ENCODE measurements at regions not wholly inside any gene's neighbourhood (a gene's known extent, or its start where the extent isn't known, plus 50 kb on each side); places are given as distances from the start of the nearest gene placed in this dataset.
"Not testable (repeated sequence)": the region's sequence is repeated elsewhere in the genome, so short reads cannot be mapped to it uniquely, and the experiment has no call there.

- in situ Hi-C loops (cut with MboI; ENCODE audit: low sequenced_read_pairs): not testable (repeated sequence)
These were observed 107.6 kb upstream of the TERB2 start for GRCh38 chr15:44848859-44849258.

GRCh38 chr15:44849701-44850403 is 106.6 kb upstream of the TERB2 start:
- in situ Hi-C loops (cut with MboI; ENCODE audit: low sequenced_read_pairs): loop anchor here (25.0 kb wide), 1 partner anchor 187 kb away; no protein-coding TSS in a partner anchor

DNA sequence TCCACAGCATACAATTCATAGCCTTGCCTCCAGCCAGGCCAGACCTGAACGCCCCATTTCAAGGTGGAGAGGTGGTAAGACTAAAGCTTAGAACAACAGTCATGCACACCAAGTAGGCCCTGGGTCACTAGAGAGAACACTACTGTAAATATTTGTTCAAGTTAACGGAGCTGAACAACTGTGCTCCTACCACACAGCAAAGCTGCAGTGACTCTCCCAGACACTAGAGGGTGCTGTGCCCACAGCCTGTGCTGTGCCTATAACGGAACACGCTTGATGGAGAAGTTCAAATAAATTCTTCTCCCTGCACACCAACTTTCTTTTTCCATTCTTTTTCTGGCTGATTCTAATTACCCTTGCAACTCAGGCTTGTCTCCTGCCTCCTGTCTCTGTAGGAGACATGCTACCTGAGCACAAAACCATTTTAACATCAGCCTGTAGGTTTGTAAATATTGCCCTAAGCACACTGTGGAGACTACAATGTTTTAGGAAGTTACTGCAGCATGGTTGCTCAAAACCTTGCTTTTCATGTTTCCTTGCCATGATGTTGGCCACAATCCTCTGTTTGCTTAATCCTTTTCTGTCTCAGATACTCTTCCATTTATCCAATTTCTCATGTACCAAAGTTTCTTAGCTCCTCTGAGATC is 103.1 kb upstream of the TERB2 start:
- in situ Hi-C loops (cut with MboI; ENCODE audit: low sequenced_read_pairs): loop anchor here (25.0 kb wide), 1 partner anchor 184 kb away; no protein-coding TSS in a partner anchor

- in situ Hi-C loops (cut with MboI; ENCODE audit: low sequenced_read_pairs): loop anchor here (25.0 kb wide), 1 partner anchor 183 kb away; no protein-coding TSS in a partner anchor
These were observed 101.8 kb upstream of the TERB2 start for GRCh38 chr15:44854696-44855095.

GRCh38 chr15:44856284-44856683 is 100.2 kb upstream of the TERB2 start:
- in situ Hi-C loops (cut with MboI; ENCODE audit: low sequenced_read_pairs): loop anchor here (25.0 kb wide), 1 partner anchor 181 kb away; no protein-coding TSS in a partner anchor

DNA sequence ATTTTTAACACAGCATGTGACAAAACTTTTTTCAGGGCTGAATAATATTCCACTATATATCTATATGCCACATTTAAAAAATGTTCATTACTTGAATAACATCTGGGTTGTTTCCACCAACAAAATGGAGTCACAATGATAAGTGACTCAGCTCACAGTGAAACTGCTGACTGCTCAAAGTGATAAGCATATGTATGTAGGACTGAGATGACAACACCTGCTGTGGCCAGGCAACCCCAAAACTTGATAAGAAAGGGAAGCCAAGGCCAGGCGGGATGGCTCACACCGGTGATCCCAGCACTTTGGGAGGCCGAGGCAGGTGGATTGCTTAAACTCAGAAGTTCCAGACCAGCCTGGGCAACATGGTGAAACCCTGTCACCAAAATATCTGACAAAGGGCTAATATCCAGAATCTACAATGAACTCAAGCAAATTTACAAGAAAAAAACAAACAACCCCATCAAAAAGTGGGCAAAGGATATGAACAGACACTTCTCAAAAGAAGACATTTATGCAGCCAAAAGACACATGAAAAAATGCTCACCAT is 99.2 kb upstream of the TERB2 start:
- in situ Hi-C loops (cut with MboI; ENCODE audit: low sequenced_read_pairs): loop anchor here (25.0 kb wide), 1 partner anchor 180 kb away; no protein-coding TSS in a partner anchor

DNA sequence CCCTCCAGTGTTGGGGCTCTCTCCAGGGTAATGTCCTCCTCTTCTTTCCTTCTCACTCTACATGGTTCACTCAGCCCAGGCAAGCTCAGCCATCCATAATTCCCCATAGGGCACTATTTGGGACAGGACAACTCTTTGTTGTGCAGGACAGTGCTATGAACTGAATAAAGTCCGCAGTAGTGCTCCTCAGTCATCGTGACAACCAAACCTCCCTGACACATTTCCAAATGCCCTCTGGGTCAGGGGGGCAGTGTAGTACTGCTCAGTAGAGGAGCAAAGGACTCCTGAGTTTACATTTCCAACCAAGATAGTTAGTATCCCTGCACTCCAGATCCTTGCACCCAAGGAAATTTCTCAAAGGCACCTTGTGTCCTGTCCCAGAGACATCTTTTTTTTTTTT is 97.4 kb upstream of the TERB2 start:
- in situ Hi-C loops (cut with MboI; ENCODE audit: low sequenced_read_pairs): loop anchor here (25.0 kb wide), 1 partner anchor 178 kb away; no protein-coding TSS in a partner anchor

GRCh38 chr15:44860168-44860567 is 96.3 kb upstream of the TERB2 start:
- in situ Hi-C loops (cut with MboI; ENCODE audit: low sequenced_read_pairs): loop anchor here (25.0 kb wide), 1 partner anchor 177 kb away; no protein-coding TSS in a partner anchor

DNA sequence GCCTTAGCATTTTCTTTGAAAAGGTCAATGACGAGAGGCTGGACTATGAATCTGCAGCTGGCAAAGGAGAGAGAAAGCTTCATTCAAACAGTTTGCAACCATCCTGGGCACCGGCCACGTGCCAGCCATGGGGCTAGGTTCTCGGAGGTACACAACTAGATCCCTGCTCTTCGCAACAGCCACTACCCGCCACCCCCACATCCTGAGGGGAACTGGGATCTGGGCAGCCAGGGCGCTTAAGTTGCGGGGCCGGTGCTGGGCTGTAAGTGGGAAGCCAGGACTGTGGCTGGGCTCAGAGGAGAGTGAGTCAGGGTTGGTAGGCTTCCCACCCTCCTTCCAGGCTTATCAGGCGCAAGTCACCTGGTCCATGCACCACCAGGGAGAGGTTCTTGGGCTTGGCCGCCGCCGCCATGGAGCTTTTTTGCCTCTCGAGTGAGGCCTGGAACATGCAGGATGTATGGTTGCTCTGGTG is 95.0 kb upstream of the TERB2 start:
- in situ Hi-C loops (cut with MboI; ENCODE audit: low sequenced_read_pairs): loop anchor here (25.0 kb wide), 1 partner anchor 176 kb away; no protein-coding TSS in a partner anchor

DNA sequence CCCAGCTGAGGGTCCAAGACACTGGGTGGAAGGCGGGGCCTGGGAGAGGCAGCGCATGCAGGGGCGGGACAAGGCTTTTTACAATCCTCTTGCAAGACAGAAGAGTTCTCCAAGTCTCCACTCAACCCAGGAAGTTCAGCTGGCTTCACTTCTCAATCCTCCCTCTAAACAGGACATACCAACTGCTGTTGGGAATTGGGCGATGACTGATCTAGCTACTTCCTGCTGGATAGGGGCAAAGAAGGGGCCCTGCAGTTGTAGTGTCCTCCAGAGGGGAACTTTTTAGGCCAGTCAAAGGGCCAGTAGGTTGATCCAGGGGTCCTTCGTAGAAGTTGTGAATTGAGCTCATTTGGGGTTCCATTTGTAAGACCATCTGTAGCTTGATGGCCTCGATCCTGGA is 94.6 kb upstream of the TERB2 start:
- in situ Hi-C loops (cut with MboI; ENCODE audit: low sequenced_read_pairs): loop anchor here (25.0 kb wide), 1 partner anchor 175 kb away; no protein-coding TSS in a partner anchor

- in situ Hi-C loops (cut with MboI; ENCODE audit: low sequenced_read_pairs): loop anchor here (25.0 kb wide), 1 partner anchor 174 kb away; no protein-coding TSS in a partner anchor
These were observed 93.6 kb upstream of the TERB2 start for GRCh38 chr15:44862866-44863265.

DNA sequence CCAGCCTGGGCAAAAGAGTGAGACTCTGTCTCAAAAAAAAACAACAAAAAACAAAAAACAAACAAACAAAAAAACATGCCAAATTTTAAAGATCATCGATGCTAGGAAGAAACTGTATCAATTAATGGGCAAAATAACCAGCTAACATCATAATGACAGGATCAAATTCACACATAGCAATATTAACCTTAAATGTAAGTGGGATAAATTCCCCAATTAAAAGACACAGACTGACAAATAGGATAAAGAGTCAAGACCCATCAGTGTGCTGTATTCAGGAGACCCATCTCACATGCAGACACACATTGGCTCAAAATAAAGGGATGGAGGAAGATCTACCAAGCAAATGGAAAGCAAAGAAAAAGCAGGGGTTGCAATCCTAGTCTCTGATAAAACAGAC is 88.4 kb upstream of the TERB2 start:
- in situ Hi-C loops (cut with MboI; ENCODE audit: low sequenced_read_pairs): loop anchor here (25.0 kb wide), 1 partner anchor 169 kb away; no protein-coding TSS in a partner anchor

DNA sequence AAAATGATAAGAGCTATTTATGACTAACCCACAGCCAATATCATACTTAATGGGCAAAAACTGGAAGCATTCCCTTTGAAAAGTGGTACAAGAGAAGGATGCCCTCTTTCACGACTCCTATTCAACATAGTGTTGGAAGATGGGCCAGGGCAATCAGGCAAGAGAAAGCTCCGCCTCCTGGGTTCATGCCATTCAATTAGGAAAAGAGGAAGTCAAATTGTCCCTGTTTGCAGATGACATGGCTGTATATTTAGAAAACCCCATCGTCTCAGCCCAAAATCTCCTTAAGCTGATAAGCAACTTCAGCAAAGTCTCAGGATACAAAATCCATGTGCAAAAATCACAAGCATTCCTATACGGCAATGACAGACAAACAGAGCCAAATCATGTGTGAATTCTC is 86.4 kb upstream of the TERB2 start:
- in situ Hi-C loops (cut with MboI; ENCODE audit: low sequenced_read_pairs): loop anchor here (25.0 kb wide), 1 partner anchor 167 kb away; no protein-coding TSS in a partner anchor

DNA sequence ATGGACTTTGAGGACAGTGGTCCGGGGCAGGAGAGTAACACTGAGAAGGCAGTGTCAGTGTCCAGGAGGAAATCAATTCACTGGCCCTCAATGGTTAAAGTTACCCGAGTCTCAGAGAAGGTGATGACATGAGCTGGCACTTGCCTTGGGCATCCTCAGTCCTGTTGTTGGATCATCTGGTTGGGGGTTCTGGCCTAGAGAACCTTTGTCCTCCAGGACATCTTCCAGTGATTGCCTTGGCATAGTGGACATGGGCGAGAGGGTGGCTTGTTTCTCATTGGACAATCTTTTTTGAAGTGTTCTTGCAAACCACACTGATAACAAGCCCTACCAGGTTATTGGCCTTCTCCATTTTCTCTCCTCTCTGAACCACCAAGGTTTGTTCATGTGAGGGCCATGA is 83.4 kb upstream of the TERB2 start:
- in situ Hi-C loops (cut with MboI; ENCODE audit: low sequenced_read_pairs): loop anchor here (25.0 kb wide), 1 partner anchor 164 kb away; no protein-coding TSS in a partner anchor

DNA sequence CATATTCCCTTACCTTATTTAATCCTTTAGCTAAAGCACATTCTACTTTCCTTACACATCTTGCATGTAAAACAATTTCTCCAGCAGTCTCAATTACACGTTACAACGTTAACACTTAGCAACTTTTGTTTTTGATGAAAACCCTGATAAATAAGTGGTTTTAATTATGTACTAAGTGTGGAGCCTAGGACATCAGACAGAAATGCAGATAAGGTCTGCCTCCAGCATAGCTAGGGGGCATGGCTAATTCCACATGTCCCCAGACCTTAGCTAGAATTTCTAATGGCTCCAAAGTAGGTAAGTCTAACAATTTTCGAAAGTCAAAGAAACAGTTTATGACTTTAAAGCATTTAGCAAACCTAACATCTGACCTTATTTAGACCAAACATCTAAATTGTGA is 77.4 kb upstream of the TERB2 start:
- in situ Hi-C loops (cut with MboI; ENCODE audit: low sequenced_read_pairs): no loop called here

DNA sequence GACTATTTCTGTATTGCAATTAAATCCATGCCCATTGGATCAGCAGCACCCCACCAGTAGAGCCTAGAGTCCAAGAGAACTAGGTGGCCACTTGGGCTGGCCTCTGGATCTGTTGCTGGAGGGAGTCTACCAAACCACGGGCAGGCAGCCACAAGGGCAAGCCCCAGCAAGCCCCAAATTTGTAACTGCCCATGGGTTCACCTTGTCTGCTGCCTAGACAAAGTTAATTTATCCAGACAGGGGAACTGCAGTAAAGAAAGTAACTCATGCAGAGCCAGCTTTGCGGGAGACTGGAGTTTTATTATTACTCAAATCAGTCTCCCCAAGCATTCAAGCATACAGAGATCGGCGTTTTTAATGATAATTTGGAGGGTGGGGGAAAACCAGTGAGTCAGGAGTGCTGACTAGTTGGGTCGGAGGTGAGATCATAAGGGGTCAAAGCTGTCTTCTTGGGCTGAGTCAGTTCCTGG is 74.0 kb upstream of the TERB2 start:
- in situ Hi-C loops (cut with MboI; ENCODE audit: low sequenced_read_pairs): no loop called here

DNA sequence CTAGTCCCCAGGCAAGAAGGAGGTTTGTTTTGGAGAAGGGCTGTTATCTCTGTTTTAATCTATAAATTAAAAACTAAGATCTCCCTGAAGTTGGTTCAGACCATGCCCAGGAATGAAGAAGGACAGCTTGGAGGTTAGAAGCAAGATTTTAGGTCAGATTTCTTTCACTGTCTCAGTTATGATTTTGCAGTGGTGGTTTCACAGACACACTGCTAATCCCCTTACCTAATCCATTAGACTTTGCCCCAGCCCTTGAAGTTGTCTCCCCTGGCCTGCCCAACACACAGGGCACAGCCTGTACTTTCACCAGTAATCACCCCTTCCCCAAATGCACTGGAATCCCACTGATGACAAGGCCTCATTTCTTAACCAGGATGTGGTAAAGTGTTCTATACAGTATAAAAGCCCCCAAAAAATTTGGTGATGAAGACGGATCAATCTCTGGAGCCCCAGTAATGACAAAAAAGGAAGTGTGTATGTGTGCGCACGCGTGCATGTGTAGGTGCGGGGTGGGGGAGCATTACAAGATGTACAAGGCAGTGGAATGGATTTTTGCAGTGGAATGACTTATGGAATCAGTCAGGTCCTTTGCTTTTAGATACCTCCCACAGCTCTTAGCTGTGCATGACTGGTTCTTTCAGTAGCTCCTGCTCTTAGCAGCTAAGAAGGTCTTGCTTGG is 73.1 kb upstream of the TERB2 start:
- in situ Hi-C loops (cut with MboI; ENCODE audit: low sequenced_read_pairs): no loop called here

GRCh38 chr15:44898890-44899651 is 57.4 kb upstream of the TERB2 start:
- in situ Hi-C loops (cut with MboI; ENCODE audit: low sequenced_read_pairs): not testable (repeated sequence)

DNA sequence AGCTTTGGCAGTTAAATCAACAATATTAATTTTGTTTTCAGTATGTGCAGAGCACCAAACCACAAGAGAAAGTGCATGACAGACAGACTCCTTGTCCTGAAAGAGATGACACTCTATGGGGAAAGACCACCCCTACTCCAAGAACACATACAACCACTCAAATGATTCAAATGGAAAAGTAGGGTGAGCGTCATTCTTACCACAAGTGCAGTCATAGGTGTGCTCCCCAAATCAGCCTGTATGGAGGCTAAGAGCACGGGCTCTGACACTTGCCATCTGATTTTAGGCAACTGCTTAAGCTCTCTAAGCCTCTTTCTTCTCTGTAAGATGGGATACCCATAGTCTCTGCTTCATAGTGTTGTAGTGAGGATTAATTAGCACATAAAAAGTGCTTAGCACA is 56.7 kb upstream of the TERB2 start:
- in situ Hi-C loops (cut with MboI; ENCODE audit: low sequenced_read_pairs): loop anchor here (25.0 kb wide), 1 partner anchor 312 kb away; no protein-coding TSS in a partner anchor

- in situ Hi-C loops (cut with MboI; ENCODE audit: low sequenced_read_pairs): loop anchor here (25.0 kb wide), 1 partner anchor 313 kb away; no protein-coding TSS in a partner anchor
These were observed 55.7 kb upstream of the TERB2 start for GRCh38 chr15:44900796-44901195.

All from HL-60/S4 (cell line).